GM23248 (cell line): ENCODE measurements at regions not wholly inside any gene's neighbourhood (a gene's known extent, or its start where the extent isn't known, plus 50 kb on each side); places are given as distances from the start of the nearest gene placed in this dataset.
"Not testable (repeated sequence)": the region's sequence is repeated elsewhere in the genome, so short reads cannot be mapped to it uniquely, and the experiment has no call there.

ENCODE experiments used
- EZH2 ChIP-seq: fragments of 200-600 bp; sonication (generic); IDR thresholded peaks from 2 replicates; pipeline ENCODE4 v1.6.1; 2018; ENCODE audit warnings: antibody characterized with exemption, mild to moderate bottlenecking; ENCODE audit not compliant: insufficient read depth, poor library complexity, severe bottlenecking
- EZH2phosphoT487 ChIP-seq: fragments of 200-600 bp; sonication (generic); IDR thresholded peaks from 2 replicates; pipeline ENCODE4 v1.6.1; 2018; ENCODE audit warnings: antibody characterized with exemption, moderate library complexity, mild to moderate bottlenecking, low read depth; ENCODE audit not compliant: insufficient read depth

GRCh38 chr2:47698436-47698972, 84.4 kb upstream of the MSH6 start:
- not testable (repeated sequence) for TF ChIP-seq EZH2phosphoT487, EZH2
